NCI-H2029 treated with DMSO at 0.1 percent for 48 hours (cell line): ENCODE measurements at regions not wholly inside any gene's neighbourhood (a gene's known extent, or its start where the extent isn't known, plus 50 kb on each side); places are given as distances from the start of the nearest gene placed in this dataset.

Experiments used
- DNase-seq: peaks from one replicate; lab custom pipeline; 2025; lab: John Stamatoyannopoulos, UW

- no peak for DNase-seq
Observed at GRCh38 chr19:34118879-34119748, 53.2 kb upstream of the LSM14A start.

- DNase-seq, result no peak
Observed at GRCh38 chr19:34120141-34120540, 52.2 kb upstream of the LSM14A start.

- no peak for DNase-seq
Observed at GRCh38 chr19:34120846-34121639, 51.3 kb upstream of the LSM14A start.
